ENCODE measurements at regions not wholly inside any gene's neighbourhood (a gene's known extent, or its start where the extent isn't known, plus 50 kb on each side); places are given as distances from the start of the nearest gene placed in this dataset.

GRCh38 chr4:121277194-121278105, 103.4 kb downstream of the QRFPR start:
- Mint-ChIP-seq H3K27me3 (peaks cover 4% of the 10 kb centered on the region), H3K9me3 (no peaks in the 10 kb centered on the region), H3K4me1 (ENCODE audit: low read depth) (peaks cover 12% of the 10 kb centered on the region), H3K27ac (no peak overlapping the region), H3K36me3 (ENCODE audit: low read depth) (no peaks in the 10 kb centered on the region), H3K4me3 (no peak overlapping the region)

DNA sequence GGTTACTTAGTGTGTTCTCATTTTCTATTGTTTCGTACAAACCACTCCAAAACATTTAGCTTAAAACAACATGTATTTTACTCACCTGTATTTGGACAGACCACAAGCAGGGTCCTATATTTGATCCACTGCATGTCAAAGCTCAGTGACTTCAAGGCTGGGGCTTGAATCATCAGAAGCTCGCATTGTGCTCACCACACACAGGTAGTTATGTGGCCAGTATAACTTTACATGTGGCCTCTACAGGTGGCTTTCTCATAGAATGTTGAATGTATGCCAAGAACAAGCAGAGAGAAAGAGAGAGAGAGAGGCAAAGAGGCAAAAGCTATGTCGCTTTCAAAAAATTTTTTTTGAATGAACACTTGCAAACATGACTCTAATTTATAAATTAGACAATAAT, 107.6 kb downstream of the QRFPR start:
- H3K9me3 Mint-ChIP-seq = no peaks in the 10 kb centered on the region
- no peak overlapping the region for H3K4me3 Mint-ChIP-seq
- peaks cover 4% of the 10 kb centered on the region for H3K27me3 Mint-ChIP-seq
- no peak overlapping the region for H3K27ac Mint-ChIP-seq
- H3K36me3 Mint-ChIP-seq (ENCODE audit: low read depth) = no peaks in the 10 kb centered on the region
- peaks cover 7% of the 10 kb centered on the region for H3K4me1 Mint-ChIP-seq (ENCODE audit: low read depth)

DNA sequence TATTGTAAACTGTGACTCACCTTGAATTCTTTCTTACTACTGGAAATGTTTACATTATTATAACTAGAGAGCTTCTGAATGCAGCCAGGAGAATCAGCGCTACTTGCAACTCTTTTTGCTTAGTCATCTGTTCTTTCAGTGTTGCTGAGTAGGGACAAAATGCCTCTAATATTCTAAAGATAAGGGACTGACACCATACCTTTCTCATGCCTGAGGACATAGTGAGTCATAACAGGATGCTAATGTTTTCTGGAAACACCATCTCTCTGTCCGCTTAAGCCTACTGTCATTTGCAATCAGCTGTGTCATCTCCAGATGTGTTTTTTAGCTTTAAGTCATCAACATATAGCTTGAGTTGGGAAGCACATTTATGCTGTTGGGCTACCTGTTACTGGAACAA, 108.3 kb downstream of the QRFPR start:
- Mint-ChIP-seq H3K4me1 (ENCODE audit: low read depth) (peaks cover 7% of the 10 kb centered on the region), H3K27ac (no peak overlapping the region), H3K4me3 (no peak overlapping the region), H3K27me3 (peaks cover 2% of the 10 kb centered on the region), H3K36me3 (ENCODE audit: low read depth) (no peaks in the 10 kb centered on the region), H3K9me3 (no peaks in the 10 kb centered on the region)

DNA sequence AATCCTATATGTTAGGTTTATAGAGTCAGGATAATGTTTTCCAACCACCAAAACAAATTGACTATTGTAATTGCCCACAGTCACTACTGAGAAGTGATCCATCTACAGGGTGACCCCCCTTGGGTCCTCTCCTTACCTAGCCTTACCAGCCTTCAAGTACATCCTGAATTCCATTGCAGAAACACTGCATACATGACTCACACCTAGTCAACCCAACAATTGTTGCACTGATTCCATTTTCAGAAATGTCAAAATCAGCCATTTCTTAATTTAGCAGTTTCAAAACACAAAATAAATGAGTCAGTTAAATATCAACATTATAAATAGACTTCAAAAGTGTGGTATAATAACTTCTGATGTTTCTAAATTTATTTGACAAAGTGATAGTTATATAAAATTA, 106.3 kb upstream of the TNIP3 start:
- Mint-ChIP-seq H3K27me3 (no peaks in the 10 kb centered on the region), H3K9me3 (no peaks in the 10 kb centered on the region), H3K4me1 (ENCODE audit: low read depth) (peaks cover 7% of the 10 kb centered on the region), H3K4me3 (no peak overlapping the region), H3K27ac (no peak overlapping the region), H3K36me3 (ENCODE audit: low read depth) (no peaks in the 10 kb centered on the region)

GRCh38 chr4:121269001-121269400, 104.9 kb upstream of the TNIP3 start:
- no peak overlapping the region for H3K27ac Mint-ChIP-seq
- H3K4me1 Mint-ChIP-seq (ENCODE audit: low read depth) = peaks cover 7% of the 10 kb centered on the region
- no peaks in the 10 kb centered on the region for H3K27me3 Mint-ChIP-seq
- H3K36me3 Mint-ChIP-seq (ENCODE audit: low read depth) = no peaks in the 10 kb centered on the region
- H3K4me3 Mint-ChIP-seq = no peak overlapping the region
- no peaks in the 10 kb centered on the region for H3K9me3 Mint-ChIP-seq

DNA sequence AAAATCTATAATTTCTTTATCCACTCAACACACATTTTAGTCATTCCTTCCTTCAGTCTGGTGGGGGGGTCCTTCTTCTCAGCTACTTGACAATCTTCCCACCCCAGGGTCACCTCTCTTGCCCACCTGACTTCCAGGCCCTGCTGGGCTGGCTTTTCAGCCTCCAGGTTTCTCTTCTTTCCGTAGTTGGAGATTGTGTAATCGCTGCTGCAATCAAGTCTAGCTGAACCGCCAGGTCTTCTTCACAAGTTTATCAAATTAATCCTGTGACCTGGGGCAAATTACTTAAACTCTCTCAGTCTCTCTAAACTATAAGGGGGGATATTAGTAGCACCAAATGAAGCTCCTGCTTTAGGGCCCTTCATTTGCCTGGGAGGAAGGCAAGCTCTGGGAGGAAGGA, 102.9 kb upstream of the TNIP3 start:
- H3K27ac Mint-ChIP-seq = no peak overlapping the region
- H3K4me3 Mint-ChIP-seq = no peak overlapping the region
- no peaks in the 10 kb centered on the region for H3K27me3 Mint-ChIP-seq
- H3K4me1 Mint-ChIP-seq (ENCODE audit: low read depth) = no peaks in the 10 kb centered on the region
- H3K36me3 Mint-ChIP-seq (ENCODE audit: low read depth) = no peaks in the 10 kb centered on the region
- H3K9me3 Mint-ChIP-seq = no peaks in the 10 kb centered on the region

GRCh38 chr4:121256887-121257466, 92.9 kb upstream of the TNIP3 start:
- Mint-ChIP-seq H3K27me3 (no peaks in the 10 kb centered on the region), H3K36me3 (ENCODE audit: low read depth) (no peaks in the 10 kb centered on the region), H3K27ac (peak overlapping the region; percentile 84), H3K9me3 (no peaks in the 10 kb centered on the region), H3K4me3 (peak overlapping the region; percentile 50), H3K4me1 (ENCODE audit: low read depth) (peaks cover 59% of the 10 kb centered on the region)

GRCh38 chr4:121255986-121256750, 92.0 kb upstream of the TNIP3 start:
- H3K4me3 Mint-ChIP-seq = peak overlapping the region; percentile 50
- H3K9me3 Mint-ChIP-seq = no peaks in the 10 kb centered on the region
- peak overlapping the region; percentile 84 for H3K27ac Mint-ChIP-seq
- H3K36me3 Mint-ChIP-seq (ENCODE audit: low read depth) = no peaks in the 10 kb centered on the region
- no peaks in the 10 kb centered on the region for H3K27me3 Mint-ChIP-seq
- peaks cover 62% of the 10 kb centered on the region for H3K4me1 Mint-ChIP-seq (ENCODE audit: low read depth)

DNA sequence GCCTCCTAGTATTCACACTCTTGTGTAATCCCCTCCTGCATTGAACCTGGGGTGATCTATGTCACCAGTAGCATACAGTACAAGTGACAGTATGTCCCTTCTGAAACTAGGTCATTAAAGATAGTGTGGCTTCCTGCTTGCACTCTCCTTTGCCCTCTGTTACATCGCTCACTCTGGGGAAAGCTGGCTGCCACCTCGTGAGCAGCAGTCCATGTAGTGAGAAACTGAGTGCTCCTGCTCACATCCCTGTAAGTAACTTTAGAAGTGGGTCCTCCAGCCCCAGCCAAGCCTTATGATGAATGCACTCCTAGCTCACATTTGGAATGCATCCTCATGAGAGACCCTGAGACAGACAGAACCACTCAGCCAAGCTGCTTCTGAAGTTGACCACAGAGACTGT, 89.8 kb upstream of the TNIP3 start:
- no peaks in the 10 kb centered on the region for H3K9me3 Mint-ChIP-seq
- H3K4me1 Mint-ChIP-seq (ENCODE audit: low read depth) = peaks cover 67% of the 10 kb centered on the region
- no peak overlapping the region for H3K4me3 Mint-ChIP-seq
- no peaks in the 10 kb centered on the region for H3K27me3 Mint-ChIP-seq
- peak overlapping the region; percentile 59 for H3K27ac Mint-ChIP-seq
- no peaks in the 10 kb centered on the region for H3K36me3 Mint-ChIP-seq (ENCODE audit: low read depth)

- H3K36me3 Mint-ChIP-seq (ENCODE audit: low read depth) = no peaks in the 10 kb centered on the region
- no peak overlapping the region for H3K4me3 Mint-ChIP-seq
- no peak overlapping the region for H3K27ac Mint-ChIP-seq
- H3K27me3 Mint-ChIP-seq = no peaks in the 10 kb centered on the region
- no peaks in the 10 kb centered on the region for H3K9me3 Mint-ChIP-seq
- peaks cover 58% of the 10 kb centered on the region for H3K4me1 Mint-ChIP-seq (ENCODE audit: low read depth)
These were observed 88.2 kb upstream of the TNIP3 start for GRCh38 chr4:121252224-121252806.

- H3K4me3 Mint-ChIP-seq = no peak overlapping the region
- peaks cover 27% of the 10 kb centered on the region for H3K4me1 Mint-ChIP-seq (ENCODE audit: low read depth)
- H3K27ac Mint-ChIP-seq = no peak overlapping the region
- no peaks in the 10 kb centered on the region for H3K36me3 Mint-ChIP-seq (ENCODE audit: low read depth)
- no peaks in the 10 kb centered on the region for H3K27me3 Mint-ChIP-seq
- no peaks in the 10 kb centered on the region for H3K9me3 Mint-ChIP-seq
These were observed 84.6 kb upstream of the TNIP3 start for GRCh38 chr4:121248747-121249146.

DNA sequence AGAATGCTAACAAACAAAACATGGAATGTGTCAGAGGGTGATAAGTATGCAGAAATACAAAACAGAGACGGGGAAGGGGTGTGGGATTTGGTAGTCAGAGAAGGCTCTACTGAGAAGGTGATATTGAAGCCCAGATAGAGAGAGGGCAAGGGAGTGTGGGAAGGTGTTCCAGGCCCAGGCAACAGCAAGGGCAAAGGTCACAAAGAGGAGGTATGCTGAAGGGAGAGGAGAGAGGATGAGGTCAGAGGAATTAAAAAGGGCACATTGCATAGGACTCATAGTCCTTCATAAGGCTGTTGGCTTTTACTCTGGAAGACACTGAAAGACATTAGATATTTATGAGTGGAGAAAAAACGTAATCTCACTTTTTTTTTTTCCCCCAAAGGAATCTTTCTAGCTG, 82.6 kb upstream of the TNIP3 start:
- no peaks in the 10 kb centered on the region for H3K36me3 Mint-ChIP-seq (ENCODE audit: low read depth)
- no peaks in the 10 kb centered on the region for H3K27me3 Mint-ChIP-seq
- peaks cover 20% of the 10 kb centered on the region for H3K4me1 Mint-ChIP-seq (ENCODE audit: low read depth)
- H3K27ac Mint-ChIP-seq = no peak overlapping the region
- no peaks in the 10 kb centered on the region for H3K9me3 Mint-ChIP-seq
- H3K4me3 Mint-ChIP-seq = no peak overlapping the region

GRCh38 chr4:121243485-121243884, 79.4 kb upstream of the TNIP3 start:
- no peak overlapping the region for H3K4me3 Mint-ChIP-seq
- H3K27ac Mint-ChIP-seq = no peak overlapping the region
- peaks cover 13% of the 10 kb centered on the region for H3K4me1 Mint-ChIP-seq (ENCODE audit: low read depth)
- H3K9me3 Mint-ChIP-seq = no peaks in the 10 kb centered on the region
- H3K36me3 Mint-ChIP-seq (ENCODE audit: low read depth) = no peaks in the 10 kb centered on the region
- no peaks in the 10 kb centered on the region for H3K27me3 Mint-ChIP-seq

DNA sequence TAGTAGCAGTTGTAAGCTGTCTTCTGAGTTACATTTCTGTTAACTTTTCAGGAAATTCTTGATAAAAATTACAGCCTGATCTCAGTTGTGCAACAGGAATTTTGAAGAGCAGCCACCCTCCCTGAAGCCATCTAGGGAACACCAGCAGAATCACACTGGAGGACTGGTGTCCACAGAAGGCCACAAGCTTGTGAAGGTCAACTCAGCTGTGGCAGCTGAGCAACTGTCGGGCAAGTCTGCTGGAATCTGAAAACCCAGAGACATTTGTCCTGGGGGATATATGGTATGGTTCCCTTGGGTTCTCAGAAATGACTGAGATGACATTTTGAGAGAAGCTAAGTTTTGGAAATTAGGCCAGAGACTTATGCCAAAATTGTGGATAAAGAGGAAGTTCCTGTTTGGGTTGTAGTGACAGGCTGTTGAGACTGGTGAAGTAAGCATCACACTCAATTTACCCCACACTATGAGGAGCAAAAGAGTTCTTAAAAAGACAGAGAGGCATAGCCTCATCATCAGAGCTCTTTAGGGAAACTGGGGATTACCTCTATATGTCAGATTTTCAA, 78.1 kb upstream of the TNIP3 start:
- Mint-ChIP-seq H3K27me3 (no peaks in the 10 kb centered on the region), H3K36me3 (ENCODE audit: low read depth) (no peaks in the 10 kb centered on the region), H3K4me3 (no peak overlapping the region), H3K9me3 (no peaks in the 10 kb centered on the region), H3K4me1 (ENCODE audit: low read depth) (peaks cover 13% of the 10 kb centered on the region), H3K27ac (no peak overlapping the region)

GRCh38 chr4:121239951-121240350, 75.8 kb upstream of the TNIP3 start:
- Mint-ChIP-seq H3K36me3 (ENCODE audit: low read depth) (no peaks in the 10 kb centered on the region), H3K4me3 (no peak overlapping the region), H3K27ac (no peak overlapping the region), H3K9me3 (no peaks in the 10 kb centered on the region), H3K27me3 (no peaks in the 10 kb centered on the region), H3K4me1 (ENCODE audit: low read depth) (peaks cover 13% of the 10 kb centered on the region)
